Mesenchymal stem cell (in vitro differentiated cells and primary cell): ENCODE measurements at regions not wholly inside any gene's neighbourhood (a gene's known extent, or its start where the extent isn't known, plus 50 kb on each side); places are given as distances from the start of the nearest gene placed in this dataset.

Experiments used
- DNase-seq: peaks from one replicate; pipeline ENCODE4 v3.0.0-alpha.2; 2013
- H2AFZ ChIP-seq: one replicate; pipeline ENCODE4 v1.6.1; 2013; ENCODE audit warnings: low read depth, mild to moderate bottlenecking, control low read depth, inconsistent platforms, low read length, moderate library complexity
- H2AK5ac ChIP-seq: 2 replicates; pipeline ENCODE4 v1.6.1; 2013; ENCODE audit warnings: low read length, moderate library complexity, mild to moderate bottlenecking, inconsistent platforms; ENCODE audit not compliant: severe bottlenecking
- H2BK120ac ChIP-seq: one replicate; pipeline ENCODE4 v1.6.1; 2013; ENCODE audit warnings: low read depth, mild to moderate bottlenecking, inconsistent platforms, low read length, moderate library complexity
- H2BK12ac ChIP-seq, 2 experiments: one replicate each; pipeline ENCODE4 v1.6.1; 2013; ENCODE audit warnings: inconsistent platforms in 2 of 2, low read length in 2 of 2, mild to moderate bottlenecking in 2 of 2, moderate library complexity in 2 of 2, control low read depth in 1 of 2
- H2BK15ac ChIP-seq: one replicate; pipeline ENCODE4 v1.6.1; 2013; ENCODE audit warnings: mild to moderate bottlenecking, low read depth, inconsistent platforms; ENCODE audit not compliant: poor library complexity, severe bottlenecking
- H2BK5ac ChIP-seq: 2 replicates; pipeline ENCODE4 v1.6.1; 2013; ENCODE audit warnings: low read depth, mild to moderate bottlenecking, low read length, control low read depth, inconsistent platforms; ENCODE audit not compliant: poor library complexity, severe bottlenecking
- H3K14ac ChIP-seq, 2 experiments: one replicate each; pipeline ENCODE4 v1.6.1; 2013; ENCODE audit warnings: inconsistent platforms in 2 of 2, low read length in 2 of 2, control low read depth in 1 of 2, mild to moderate bottlenecking in 1 of 2, moderate library complexity in 1 of 2
- H3K18ac ChIP-seq, 2 experiments: one replicate each; pipeline ENCODE4 v1.6.1; 2013; ENCODE audit warnings: inconsistent platforms in 2 of 2, low read length in 2 of 2, control low read depth in 1 of 2, low read depth in 1 of 2, mild to moderate bottlenecking in 1 of 2
- H3K23ac ChIP-seq, 2 experiments: one replicate each; pipeline ENCODE4 v1.6.1; 2013; ENCODE audit warnings: inconsistent platforms in 2 of 2, low read length in 2 of 2, mild to moderate bottlenecking in 2 of 2, moderate library complexity in 2 of 2, control low read depth in 1 of 2
- H3K27ac ChIP-seq: 2 replicates; pipeline ENCODE4 v1.5.1; 2013; ENCODE audit warnings: mild to moderate bottlenecking, moderate library complexity, low read length, control low read depth, inconsistent platforms; ENCODE audit not compliant: poor library complexity, severe bottlenecking
- H3K27me3 ChIP-seq, 2 experiments: 2 replicates each; pipeline versions ENCODE4 v1.6.1 to v1.7.0; 2013; ENCODE audit warnings: low read length in 2 of 2, mild to moderate bottlenecking in 2 of 2, moderate library complexity in 2 of 2, control low read depth in 1 of 2, inconsistent platforms in 1 of 2; ENCODE audit not compliant: control insufficient read depth in 1 of 2, insufficient read depth in 1 of 2
- H3K36me3 ChIP-seq, 2 experiments: 2 replicates each; pipeline versions ENCODE4 v1.6.1 to v1.7.0; 2013; ENCODE audit warnings: low read length in 2 of 2, control low read depth in 1 of 2, inconsistent platforms in 1 of 2, low read depth in 1 of 2, mild to moderate bottlenecking in 1 of 2; ENCODE audit not compliant: insufficient read depth in 2 of 2, control insufficient read depth in 1 of 2
- H3K4ac ChIP-seq, 2 experiments: one replicate each; pipeline ENCODE4 v1.6.1; 2013; ENCODE audit warnings: inconsistent platforms in 2 of 2, low read length in 2 of 2, mild to moderate bottlenecking in 2 of 2, moderate library complexity in 2 of 2, control low read depth in 1 of 2, low read depth in 1 of 2
- H3K4me1 ChIP-seq: 2 replicates; pipeline ENCODE4 v1.6.1; 2013; ENCODE audit warnings: low read depth, low read length, control low read depth; ENCODE audit not compliant: control insufficient read depth, insufficient read depth
- H3K4me2 ChIP-seq: 2 replicates; pipeline ENCODE4 v1.6.1; 2013; ENCODE audit warnings: low read length, mild to moderate bottlenecking, inconsistent platforms; ENCODE audit not compliant: poor library complexity, severe bottlenecking
- H3K4me3 ChIP-seq, 2 experiments: 2 replicates each; pipeline versions ENCODE4 v1.5.1 to v1.7.0; 2013; ENCODE audit warnings: low read length in 2 of 2, mild to moderate bottlenecking in 2 of 2, control low read depth in 1 of 2, low read depth in 1 of 2; ENCODE audit not compliant: insufficient read depth in 1 of 2
- H3K79me1 ChIP-seq: replicated peaks from 2 replicates; pipeline ENCODE4 v1.6.1; 2013; ENCODE audit warnings: mild to moderate bottlenecking, control low read depth, low read length, inconsistent platforms; ENCODE audit not compliant: poor library complexity, severe bottlenecking
- H3K9ac ChIP-seq: 2 replicates; pipeline ENCODE4 v1.7.0; 2013; ENCODE audit warnings: mild to moderate bottlenecking, low read length, moderate library complexity
- H3K9me3 ChIP-seq: 2 replicates; pipeline ENCODE4 v1.7.0; 2013; ENCODE audit warnings: mild to moderate bottlenecking, low read length; ENCODE audit not compliant: control insufficient read depth
- H4K8ac ChIP-seq: one replicate; pipeline ENCODE4 v1.6.1; 2013; ENCODE audit warnings: inconsistent platforms, mild to moderate bottlenecking, low read length, moderate library complexity
- H4K91ac ChIP-seq: one replicate; pipeline ENCODE4 v1.6.1; 2013; ENCODE audit warnings: mild to moderate bottlenecking, low read length, inconsistent platforms
- WGBS: methylation state at CpG from one replicate; pipeline ENCODE4 v1.1.7; 2013; ENCODE audit warnings: mixed read lengths; 5-methylcytosine and 5-hydroxymethylcytosine counted together

- Histone ChIP-seq H2AFZ (no peak overlapping the region), H3K4me1 (no peaks in the 10 kb centered on the region), H3K27ac (no peak overlapping the region), H3K9me3 (peaks cover 7% of the 10 kb centered on the region), H2BK120ac (no peak overlapping the region), H3K9ac (no peak overlapping the region), H2BK5ac (no peak overlapping the region), H3K36me3 (no peaks in the 10 kb centered on the region), H3K4me2 (no peak overlapping the region), H4K8ac (no peak overlapping the region), H3K4ac (no peak overlapping the region), H2BK12ac (no peak overlapping the region), H4K91ac (no peak overlapping the region), H3K27me3 (no peaks in the 10 kb centered on the region), H3K18ac (no peak overlapping the region), H3K23ac (no peak overlapping the region), H3K79me1 (no peaks in the 10 kb centered on the region), H3K4me3 (no peak overlapping the region), H2AK5ac (no peak overlapping the region), H3K14ac (no peak overlapping the region), H2BK15ac (no peak overlapping the region)
- 67% methylated on average over 1 of the region's 2 CpGs for WGBS
- no peak for DNase-seq
These were observed 1106.7 kb downstream of the PDHA2 start for GRCh38 chr4:96946552-96946951.

GRCh38 chr4:96952610-96953009 lies 1112.7 kb downstream of the PDHA2 start:
- 62% methylated on average over 1 of the region's 1 CpG for WGBS
- H3K9ac ChIP-seq, result no peak overlapping the region

GRCh38 chr4:96955226-96955625 lies 1115.3 kb downstream of the PDHA2 start:
- no peak overlapping the region for H3K23ac ChIP-seq
- no peak overlapping the region for H2BK12ac ChIP-seq
- no peaks in the 10 kb centered on the region for H3K79me1 ChIP-seq
- no CpG with 5 or more reads among the region's 1 CpG for WGBS
- no peak overlapping the region for H2BK120ac ChIP-seq
- no peak overlapping the region for H4K91ac ChIP-seq
- H2BK15ac ChIP-seq, result no peak overlapping the region
- H3K4me3 ChIP-seq, result no peak overlapping the region
- no peaks in the 10 kb centered on the region for H3K4me1 ChIP-seq
- H4K8ac ChIP-seq, result no peak overlapping the region
- no peak overlapping the region for H3K14ac ChIP-seq
- peaks cover 6% of the 10 kb centered on the region for H3K9me3 ChIP-seq
- H3K9ac ChIP-seq, result no peak overlapping the region
- H2BK5ac ChIP-seq, result no peak overlapping the region
- H2AK5ac ChIP-seq, result no peak overlapping the region
- no peaks in the 10 kb centered on the region for H3K27me3 ChIP-seq
- H2AFZ ChIP-seq, result no peak overlapping the region
- no peak overlapping the region for H3K4ac ChIP-seq
- no peaks in the 10 kb centered on the region for H3K36me3 ChIP-seq
- no peak overlapping the region for H3K18ac ChIP-seq
- no peak overlapping the region for H3K27ac ChIP-seq
- H3K4me2 ChIP-seq, result no peak overlapping the region
- no peak for DNase-seq

More at GRCh38 chr4:96952610-96953009, 1112.7 kb downstream of the PDHA2 start:
- no peak overlapping the region for H3K4me2 ChIP-seq
- no peak overlapping the region for H2BK15ac ChIP-seq
- no peak overlapping the region for H3K4me3 ChIP-seq
- no peaks in the 10 kb centered on the region for H3K79me1 ChIP-seq
- peaks cover 13% of the 10 kb centered on the region for H3K9me3 ChIP-seq
- no peak overlapping the region for H3K27ac ChIP-seq
- no peaks in the 10 kb centered on the region for H3K27me3 ChIP-seq
- no peak overlapping the region for H4K91ac ChIP-seq
- no peak overlapping the region for H2AFZ ChIP-seq
- no peak overlapping the region for H3K4ac ChIP-seq
- no peak for DNase-seq
- no peak overlapping the region for H3K14ac ChIP-seq
- no peak overlapping the region for H3K18ac ChIP-seq
- no peak overlapping the region for H2BK12ac ChIP-seq
- no peak overlapping the region for H2BK120ac ChIP-seq
- H3K36me3 ChIP-seq, result no peaks in the 10 kb centered on the region
- no peaks in the 10 kb centered on the region for H3K4me1 ChIP-seq
- no peak overlapping the region for H2BK5ac ChIP-seq
- H4K8ac ChIP-seq, result no peak overlapping the region
- no peak overlapping the region for H3K23ac ChIP-seq
- H2AK5ac ChIP-seq, result no peak overlapping the region

- H3K79me1 ChIP-seq, result no peaks in the 10 kb centered on the region
- peaks cover 6% of the 10 kb centered on the region for H3K9me3 ChIP-seq
- H2BK12ac ChIP-seq, result no peak overlapping the region
- no peak overlapping the region for H3K4me2 ChIP-seq
- H3K18ac ChIP-seq, result no peak overlapping the region
- H3K4me3 ChIP-seq, result no peak overlapping the region
- no peak overlapping the region for H4K8ac ChIP-seq
- H2BK120ac ChIP-seq, result no peak overlapping the region
- H3K4ac ChIP-seq, result no peak overlapping the region
- H2AFZ ChIP-seq, result no peak overlapping the region
- H3K9ac ChIP-seq, result no peak overlapping the region
- H3K23ac ChIP-seq, result no peak overlapping the region
- no peak overlapping the region for H4K91ac ChIP-seq
- no peak overlapping the region for H2AK5ac ChIP-seq
- no peak overlapping the region for H3K14ac ChIP-seq
- H2BK15ac ChIP-seq, result no peak overlapping the region
- no peaks in the 10 kb centered on the region for H3K36me3 ChIP-seq
- DNase-seq, result no peak
- no peak overlapping the region for H2BK5ac ChIP-seq
- H3K27ac ChIP-seq, result no peak overlapping the region
- H3K4me1 ChIP-seq, result no peaks in the 10 kb centered on the region
- no peaks in the 10 kb centered on the region for H3K27me3 ChIP-seq
These were observed 1115.8 kb downstream of the PDHA2 start for GRCh38 chr4:96955691-96956090.
